ENCODE measurements at regions not wholly inside any gene's neighbourhood (a gene's known extent, or its start where the extent isn't known, plus 50 kb on each side); places are given as distances from the start of the nearest gene placed in this dataset.

GRCh38 chr11:19558189-19558986 is 154.2 kb upstream of the NAV2 start:
- DNase-seq: no peak

GRCh38 chr11:19557720-19558140 is 154.9 kb upstream of the NAV2 start:
- DNase-seq: peak; percentile 56

- no peak for DNase-seq
Observed at GRCh38 chr11:19557185-19557584, 155.5 kb upstream of the NAV2 start.

GRCh38 chr11:19555266-19555665 is 157.4 kb upstream of the NAV2 start:
- no peak for DNase-seq

- peak; percentile 68 for DNase-seq
Observed at GRCh38 chr11:19553683-19554333, 158.8 kb upstream of the NAV2 start.

- DNase-seq: no peak
Observed at GRCh38 chr11:19552656-19553260, 159.9 kb upstream of the NAV2 start.

- DNase-seq: no peak
Observed at GRCh38 chr11:19552161-19552560, 160.5 kb upstream of the NAV2 start.

- DNase-seq: no peak
Observed at GRCh38 chr11:19551457-19551856, 161.2 kb upstream of the NAV2 start.

- DNase-seq: no peak
Observed at GRCh38 chr11:19547044-19547443, 165.6 kb upstream of the NAV2 start.

- DNase-seq: no peak
Observed at GRCh38 chr11:19546325-19546724, 166.3 kb upstream of the NAV2 start.

GRCh38 chr11:19541521-19542049 is 171.1 kb upstream of the NAV2 start:
- DNase-seq: no peak

GRCh38 chr11:19539861-19540260 is 172.8 kb upstream of the NAV2 start:
- no peak for DNase-seq

- no peak for DNase-seq
Observed at GRCh38 chr11:19537803-19538453, 174.7 kb upstream of the NAV2 start.

GRCh38 chr11:19536131-19536530 is 176.5 kb upstream of the NAV2 start:
- no peak for DNase-seq

GRCh38 chr11:19530505-19530904 is 182.1 kb upstream of the NAV2 start:
- no peak for DNase-seq

- DNase-seq: no peak
Observed at GRCh38 chr11:19526119-19526518, 186.5 kb upstream of the NAV2 start.

GRCh38 chr11:19525714-19526113 is 186.9 kb upstream of the NAV2 start:
- no peak for DNase-seq

- DNase-seq: no peak
Observed at GRCh38 chr11:19525276-19525675, 187.4 kb upstream of the NAV2 start.

GRCh38 chr11:19524171-19524671 is 188.4 kb upstream of the NAV2 start:
- no peak for DNase-seq

- DNase-seq: no peak
Observed at GRCh38 chr11:19520681-19521080, 192.0 kb upstream of the NAV2 start.

- DNase-seq: no peak
Observed at GRCh38 chr11:19519912-19520641, 192.6 kb upstream of the NAV2 start.

- no peak for DNase-seq
Observed at GRCh38 chr11:19519353-19519752, 193.3 kb upstream of the NAV2 start.

Data from hindlimb muscle (tissue), 1 donor.